IPS-18a (cell line): ENCODE measurements at regions not wholly inside any gene's neighbourhood (a gene's known extent, or its start where the extent isn't known, plus 50 kb on each side); places are given as distances from the start of the nearest gene placed in this dataset.

ENCODE experiments used
- H3K27ac ChIP-seq: one replicate; pipeline ENCODE4 v1.5.1; 2013; ENCODE audit warnings: low read length
- H3K27me3 ChIP-seq: one replicate; pipeline ENCODE4 v1.6.1; 2013; ENCODE audit warnings: mild to moderate bottlenecking, low read length; ENCODE audit not compliant: control insufficient read depth, insufficient read depth
- H3K36me3 ChIP-seq: one replicate; pipeline ENCODE4 v1.6.1; 2013; ENCODE audit warnings: low read depth, low read length; ENCODE audit not compliant: control insufficient read depth
- H3K4me1 ChIP-seq: one replicate; pipeline ENCODE4 v1.6.1; 2013; ENCODE audit warnings: low read depth, low read length; ENCODE audit not compliant: control insufficient read depth
- H3K4me3 ChIP-seq: one replicate; pipeline ENCODE4 v1.5.1; 2013; ENCODE audit warnings: low read length
- H3K9ac ChIP-seq: one replicate; pipeline ENCODE4 v1.6.1; 2013; ENCODE audit warnings: mild to moderate bottlenecking, low read length, moderate library complexity
- H3K9me3 ChIP-seq: one replicate; pipeline ENCODE4 v1.6.1; 2013; ENCODE audit warnings: low read depth, low read length; ENCODE audit not compliant: control insufficient read depth

DNA sequence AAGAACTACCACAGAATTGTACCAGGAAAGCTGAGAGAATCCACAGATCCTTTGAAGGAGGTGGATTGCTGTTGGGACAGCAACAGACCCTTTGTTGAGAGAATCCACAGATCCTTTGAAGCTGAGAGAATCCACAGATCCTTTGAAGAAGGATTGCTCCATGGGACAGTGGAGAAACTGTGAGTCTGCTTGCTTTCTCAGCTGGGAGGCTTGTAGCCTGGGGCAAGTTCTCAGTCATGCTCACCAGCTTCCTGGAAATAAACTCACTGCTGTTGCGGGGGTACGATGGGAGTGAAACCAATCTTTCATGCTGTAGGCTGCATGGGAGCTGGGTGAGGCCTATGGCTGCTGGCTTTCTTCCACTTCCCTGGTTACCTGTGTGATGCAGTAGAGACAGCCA is 106.3 kb downstream of the C7orf25 start:
- no peak overlapping the region for H3K9ac ChIP-seq
- peaks cover 4% of the 10 kb centered on the region for H3K4me1 ChIP-seq
- H3K27ac ChIP-seq, result no peak overlapping the region
- H3K27me3 ChIP-seq, result no peaks in the 10 kb centered on the region
- H3K36me3 ChIP-seq, result no peaks in the 10 kb centered on the region
- H3K4me3 ChIP-seq, result no peak overlapping the region
- no peaks in the 10 kb centered on the region for H3K9me3 ChIP-seq

DNA sequence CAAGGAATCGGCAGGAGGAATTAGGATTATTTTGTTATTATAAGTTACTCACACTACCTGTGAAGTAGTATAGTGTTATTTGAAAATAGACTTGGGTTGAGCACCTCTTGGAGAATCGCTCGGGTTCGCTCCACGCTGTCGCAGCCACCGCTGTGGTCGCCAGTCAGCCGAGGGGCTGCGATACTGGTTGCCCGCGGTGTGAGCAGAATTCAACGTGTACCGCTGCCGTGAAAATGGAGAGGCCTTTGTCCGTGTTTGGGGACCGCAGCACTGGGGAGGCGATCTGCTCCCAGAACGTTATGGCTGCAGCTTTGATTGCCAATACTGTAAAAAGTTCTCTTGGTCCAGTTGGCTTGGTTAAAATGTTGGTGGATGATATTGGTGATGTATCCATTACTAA is 117.2 kb downstream of the C7orf25 start:
- no peaks in the 10 kb centered on the region for H3K36me3 ChIP-seq
- H3K27me3 ChIP-seq, result no peaks in the 10 kb centered on the region
- H3K4me1 ChIP-seq, result no peaks in the 10 kb centered on the region
- H3K27ac ChIP-seq, result no peak overlapping the region
- H3K9me3 ChIP-seq, result no peaks in the 10 kb centered on the region
- no peak overlapping the region for H3K4me3 ChIP-seq
- no peak overlapping the region for H3K9ac ChIP-seq

DNA sequence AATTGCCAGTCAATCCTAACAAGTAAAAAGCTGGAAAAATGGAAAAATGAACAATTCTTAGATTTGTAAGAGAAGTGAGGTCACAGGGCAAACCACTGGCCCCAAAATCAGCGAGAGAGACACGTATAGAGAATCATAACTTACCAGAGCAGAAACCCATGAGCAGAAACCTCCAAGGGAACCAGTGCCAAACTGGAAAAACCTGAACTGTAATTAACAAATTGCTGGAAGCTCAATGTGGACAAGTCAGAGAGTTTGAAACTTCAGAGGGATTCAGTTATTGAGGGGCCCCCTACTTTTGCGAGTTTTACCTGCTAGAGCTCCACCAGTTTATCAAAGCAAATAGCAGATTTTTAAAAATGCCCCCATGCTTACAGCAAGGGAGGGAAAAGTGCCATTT is 119.0 kb downstream of the C7orf25 start:
- no peak overlapping the region for H3K27ac ChIP-seq
- no peak overlapping the region for H3K4me3 ChIP-seq
- H3K9me3 ChIP-seq, result no peaks in the 10 kb centered on the region
- no peaks in the 10 kb centered on the region for H3K27me3 ChIP-seq
- H3K4me1 ChIP-seq, result no peaks in the 10 kb centered on the region
- H3K36me3 ChIP-seq, result no peaks in the 10 kb centered on the region
- H3K9ac ChIP-seq, result no peak overlapping the region

DNA sequence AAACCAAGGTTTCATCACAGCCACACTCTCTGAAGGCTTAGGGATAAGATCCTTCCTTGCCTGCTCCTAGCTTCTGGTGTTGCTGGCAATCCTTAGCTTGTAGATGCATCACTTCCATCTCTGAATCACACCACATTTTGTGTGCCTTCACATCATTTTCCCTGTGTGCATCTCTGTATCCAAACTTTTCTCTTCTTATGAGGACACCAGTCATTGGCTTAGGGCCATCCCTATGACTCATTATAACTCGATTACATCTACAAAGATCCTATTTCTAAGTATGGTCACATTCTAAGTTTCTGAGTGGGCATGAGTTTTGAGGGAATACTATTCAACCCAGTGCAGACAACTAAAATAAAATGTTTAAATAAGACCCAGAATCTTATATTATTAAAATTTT is 121.7 kb downstream of the C7orf25 start:
- Histone ChIP-seq H3K36me3 (no peaks in the 10 kb centered on the region), H3K9me3 (no peaks in the 10 kb centered on the region), H3K27me3 (no peaks in the 10 kb centered on the region), H3K27ac (no peak overlapping the region), H3K4me3 (no peak overlapping the region), H3K4me1 (no peaks in the 10 kb centered on the region), H3K9ac (no peak overlapping the region)

DNA sequence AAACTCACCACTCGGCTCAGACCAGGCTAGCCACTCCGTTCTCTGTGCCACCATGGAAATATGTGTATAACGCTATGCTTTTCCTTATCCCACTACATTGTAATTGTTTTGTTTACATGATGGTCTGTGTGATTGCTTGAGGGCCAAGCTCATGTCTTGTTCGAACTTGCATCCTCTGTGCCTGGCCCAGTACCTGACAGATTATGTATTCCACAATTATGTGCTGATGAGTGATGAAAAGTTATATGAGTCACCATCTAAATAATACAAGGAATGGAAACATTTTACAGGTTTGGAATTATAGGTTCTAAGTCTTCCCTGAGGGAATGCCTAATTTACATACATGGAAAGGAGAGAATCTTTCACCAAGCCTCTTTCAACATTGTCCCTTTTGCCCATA is 137.4 kb downstream of the C7orf25 start:
- Histone ChIP-seq H3K27me3 (no peaks in the 10 kb centered on the region), H3K9me3 (peaks cover 10% of the 10 kb centered on the region), H3K9ac (no peak overlapping the region), H3K27ac (no peak overlapping the region), H3K4me3 (no peak overlapping the region), H3K4me1 (no peaks in the 10 kb centered on the region), H3K36me3 (no peaks in the 10 kb centered on the region)

DNA sequence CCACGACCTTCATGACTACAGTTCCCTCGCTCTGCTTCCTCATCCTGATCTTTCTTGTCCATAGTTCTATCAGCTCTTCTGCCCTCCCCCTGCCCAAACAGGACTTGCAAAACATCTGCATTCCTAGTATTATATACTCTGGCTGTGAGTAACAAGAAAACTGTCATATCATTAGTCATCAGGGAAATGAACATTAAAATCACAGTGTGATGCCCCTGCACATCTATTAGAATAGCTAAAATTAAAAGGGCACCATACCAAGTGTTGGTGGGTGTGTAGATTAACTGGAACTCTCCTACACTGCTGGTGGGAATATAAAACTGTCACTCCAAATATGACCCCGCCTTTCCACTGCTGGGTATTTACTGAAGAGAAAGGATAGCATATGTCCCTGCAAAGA is 141.8 kb downstream of the C7orf25 start:
- no peaks in the 10 kb centered on the region for H3K27me3 ChIP-seq
- no peak overlapping the region for H3K27ac ChIP-seq
- H3K36me3 ChIP-seq, result no peaks in the 10 kb centered on the region
- H3K9me3 ChIP-seq, result no peaks in the 10 kb centered on the region
- no peak overlapping the region for H3K4me3 ChIP-seq
- H3K9ac ChIP-seq, result no peak overlapping the region
- no peaks in the 10 kb centered on the region for H3K4me1 ChIP-seq

DNA sequence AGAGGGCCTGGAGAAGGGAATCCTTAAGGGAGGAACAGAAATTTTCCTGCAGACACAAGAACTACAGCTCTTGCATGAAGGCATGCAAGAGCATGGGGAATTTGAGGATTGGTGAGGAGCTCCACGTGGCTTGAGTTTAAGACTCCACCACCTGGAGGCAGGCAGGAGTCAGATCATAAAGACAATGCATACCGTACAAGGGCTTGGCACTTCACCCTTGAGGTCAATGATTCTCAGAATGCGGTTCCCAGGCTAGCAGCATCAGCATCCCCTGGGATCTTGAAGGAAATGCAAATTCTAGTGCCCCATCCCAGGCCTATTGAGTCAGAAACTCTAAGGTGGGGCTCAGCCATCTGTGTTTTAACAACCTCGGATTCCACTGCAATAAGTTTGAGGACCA is 143.8 kb downstream of the C7orf25 start:
- H3K4me3 ChIP-seq, result no peak overlapping the region
- no peak overlapping the region for H3K9ac ChIP-seq
- H3K9me3 ChIP-seq, result no peaks in the 10 kb centered on the region
- H3K4me1 ChIP-seq, result no peaks in the 10 kb centered on the region
- H3K27ac ChIP-seq, result no peak overlapping the region
- no peaks in the 10 kb centered on the region for H3K27me3 ChIP-seq
- no peaks in the 10 kb centered on the region for H3K36me3 ChIP-seq

DNA sequence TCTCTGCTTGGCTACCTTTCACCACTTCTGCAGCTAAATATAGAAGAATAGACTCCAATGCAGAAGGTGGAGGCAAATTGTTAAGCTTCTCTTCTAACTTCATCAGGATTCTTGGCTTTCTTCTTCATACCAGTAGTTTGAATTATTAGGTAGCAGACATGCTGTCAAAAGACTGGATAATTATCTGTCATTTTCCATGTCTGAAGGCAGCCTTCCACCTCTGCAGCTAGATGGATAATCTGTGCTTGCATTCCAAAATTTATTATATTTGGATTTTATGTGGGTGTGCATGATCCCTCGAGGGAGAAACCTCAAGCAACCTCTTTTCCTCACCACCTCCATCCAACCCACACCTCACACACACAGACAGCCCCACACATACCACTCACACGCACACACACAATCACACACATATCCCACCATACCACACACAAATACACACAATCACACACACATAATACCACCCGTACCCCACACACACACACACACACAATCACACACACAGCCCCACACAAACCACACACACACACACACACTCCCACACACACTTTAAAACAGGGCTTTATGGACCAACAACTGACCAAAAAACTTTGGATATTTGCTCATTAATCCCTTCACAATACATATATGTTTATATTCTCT is 145.0 kb downstream of the C7orf25 start:
- H3K9me3 ChIP-seq, result no peaks in the 10 kb centered on the region
- no peak overlapping the region for H3K9ac ChIP-seq
- H3K36me3 ChIP-seq, result no peaks in the 10 kb centered on the region
- no peaks in the 10 kb centered on the region for H3K27me3 ChIP-seq
- H3K4me3 ChIP-seq, result no peak overlapping the region
- H3K4me1 ChIP-seq, result no peaks in the 10 kb centered on the region
- no peak overlapping the region for H3K27ac ChIP-seq

DNA sequence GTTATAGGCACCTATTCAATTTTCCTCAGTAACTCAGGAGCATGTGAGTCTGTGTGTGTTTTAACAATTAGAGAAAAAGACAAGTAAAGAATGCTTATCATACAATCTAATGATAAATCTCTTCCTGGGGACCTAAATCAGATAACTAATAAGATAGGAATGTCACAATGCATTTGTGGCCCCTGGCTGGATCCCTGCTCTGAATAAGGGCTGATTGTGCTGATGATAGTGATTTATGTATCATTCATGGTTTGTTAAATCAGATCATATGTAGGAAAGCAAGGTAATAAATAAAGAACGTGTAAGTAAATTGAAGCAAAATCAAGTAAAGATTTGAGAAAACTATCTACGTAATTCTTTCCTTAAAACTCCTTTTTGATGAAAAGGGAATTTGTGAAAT is 145.9 kb downstream of the C7orf25 start:
- no peak overlapping the region for H3K9ac ChIP-seq
- no peaks in the 10 kb centered on the region for H3K27me3 ChIP-seq
- H3K36me3 ChIP-seq, result no peaks in the 10 kb centered on the region
- no peaks in the 10 kb centered on the region for H3K4me1 ChIP-seq
- H3K27ac ChIP-seq, result no peak overlapping the region
- H3K9me3 ChIP-seq, result no peaks in the 10 kb centered on the region
- H3K4me3 ChIP-seq, result no peak overlapping the region

DNA sequence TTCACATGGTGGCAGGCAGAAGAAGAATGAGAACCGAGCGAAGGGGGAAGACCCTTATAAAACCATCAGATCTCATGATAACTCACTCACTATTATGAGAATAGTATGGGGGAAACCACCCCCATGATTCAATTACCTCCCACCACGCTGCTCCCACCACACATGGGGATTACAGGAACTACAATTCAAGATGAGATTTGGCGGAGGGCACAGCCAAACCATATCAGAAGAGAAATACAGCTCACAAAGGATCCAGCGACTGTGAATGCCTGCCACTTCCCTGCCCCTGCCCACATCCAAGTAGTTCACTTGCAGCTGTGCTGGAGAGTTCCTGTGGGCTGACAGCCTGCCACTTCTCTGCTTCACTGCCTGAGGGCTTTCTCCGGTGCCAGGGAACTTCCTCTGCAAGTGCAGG is 148.7 kb downstream of the C7orf25 start:
- no peak overlapping the region for H3K4me3 ChIP-seq
- no peaks in the 10 kb centered on the region for H3K27me3 ChIP-seq
- no peaks in the 10 kb centered on the region for H3K4me1 ChIP-seq
- H3K36me3 ChIP-seq, result no peaks in the 10 kb centered on the region
- no peak overlapping the region for H3K9ac ChIP-seq
- no peaks in the 10 kb centered on the region for H3K9me3 ChIP-seq
- H3K27ac ChIP-seq, result no peak overlapping the region

DNA sequence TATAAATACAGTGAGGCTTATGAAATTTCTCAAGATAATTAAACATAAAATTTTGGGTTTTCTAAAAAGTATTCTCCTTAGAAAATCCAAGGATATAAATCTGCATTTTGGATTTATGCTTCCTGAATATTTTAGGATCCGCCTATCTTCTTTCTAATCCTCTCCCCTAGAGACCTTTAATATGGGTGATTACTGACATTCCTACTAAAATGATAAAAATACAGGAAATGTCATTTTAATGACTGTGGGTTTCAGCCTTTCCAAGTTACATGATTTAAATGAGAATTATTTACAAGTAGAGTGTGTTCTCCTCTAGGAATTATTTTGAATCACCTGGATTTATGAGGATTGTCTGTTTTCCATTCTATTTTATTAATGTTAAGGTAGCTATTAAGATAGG is 150.4 kb downstream of the C7orf25 start:
- Histone ChIP-seq H3K4me1 (no peaks in the 10 kb centered on the region), H3K27me3 (no peaks in the 10 kb centered on the region), H3K9ac (no peak overlapping the region), H3K36me3 (no peaks in the 10 kb centered on the region), H3K4me3 (no peak overlapping the region), H3K27ac (no peak overlapping the region), H3K9me3 (no peaks in the 10 kb centered on the region)

DNA sequence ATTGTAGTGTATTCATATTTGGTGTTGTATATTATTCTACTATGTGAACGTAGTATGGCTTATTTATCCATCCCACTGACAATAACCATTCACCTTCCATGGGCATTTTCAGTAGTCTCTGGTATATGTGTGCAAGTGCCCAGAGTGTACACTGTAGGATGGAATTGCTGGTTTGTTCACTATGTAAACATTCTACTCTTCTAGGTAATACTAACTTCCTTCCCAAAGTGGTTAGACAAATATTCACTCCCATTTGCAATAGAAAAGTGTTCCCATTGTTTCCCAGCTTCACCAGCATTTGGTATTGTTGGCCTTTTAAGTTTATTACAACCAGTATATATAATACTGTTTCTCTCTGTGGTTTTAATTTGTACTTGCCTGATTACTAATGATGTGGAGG is 153.7 kb downstream of the C7orf25 start:
- H3K4me3 ChIP-seq, result no peak overlapping the region
- H3K27ac ChIP-seq, result no peak overlapping the region
- no peaks in the 10 kb centered on the region for H3K9me3 ChIP-seq
- no peaks in the 10 kb centered on the region for H3K27me3 ChIP-seq
- peaks cover 11% of the 10 kb centered on the region for H3K4me1 ChIP-seq
- no peaks in the 10 kb centered on the region for H3K36me3 ChIP-seq
- no peak overlapping the region for H3K9ac ChIP-seq
